Stimulated activated CD8-positive, alpha-beta memory T cell treated with anti-CD3 and anti-CD28 coated beads, Interleukin-12 subunit alpha, Interleukin-12 subunit beta, amount 100 ng/mL, for 24 hours (primary cell): ENCODE measurements at regions not wholly inside any gene's neighbourhood (a gene's known extent, or its start where the extent isn't known, plus 50 kb on each side); places are given as distances from the start of the nearest gene placed in this dataset.

Experiments used
- DNase-seq: peaks from one replicate; pipeline ENCODE4 v3.0.0-alpha.2; 2020; ENCODE audit errors: extremely low read depth

DNA sequence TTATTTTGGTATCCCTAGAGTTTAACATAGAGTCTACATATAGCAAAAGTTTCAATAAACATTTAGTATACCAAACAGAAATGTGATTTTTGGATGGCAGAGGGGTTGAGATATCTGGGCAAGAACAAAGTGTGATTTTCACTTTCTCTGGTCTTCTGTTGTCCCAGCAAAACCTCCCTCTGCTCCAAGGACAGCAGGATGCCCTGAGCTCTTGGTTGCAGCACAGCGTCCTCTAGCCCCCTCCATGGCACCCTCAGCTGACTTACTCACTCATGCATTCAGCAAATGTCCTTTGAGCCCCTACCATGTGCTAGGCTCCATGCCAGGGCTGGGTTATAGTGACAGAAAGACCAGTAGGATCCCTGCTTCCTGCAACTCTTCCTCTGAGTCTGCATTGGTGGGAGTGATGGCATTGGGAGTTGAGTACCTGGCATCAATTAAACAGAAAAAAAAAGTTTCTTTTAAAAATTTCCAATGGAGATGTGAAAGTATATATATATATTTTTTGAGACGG is 104.8 kb upstream of the UBL3 start:
- no peak for DNase-seq

DNA sequence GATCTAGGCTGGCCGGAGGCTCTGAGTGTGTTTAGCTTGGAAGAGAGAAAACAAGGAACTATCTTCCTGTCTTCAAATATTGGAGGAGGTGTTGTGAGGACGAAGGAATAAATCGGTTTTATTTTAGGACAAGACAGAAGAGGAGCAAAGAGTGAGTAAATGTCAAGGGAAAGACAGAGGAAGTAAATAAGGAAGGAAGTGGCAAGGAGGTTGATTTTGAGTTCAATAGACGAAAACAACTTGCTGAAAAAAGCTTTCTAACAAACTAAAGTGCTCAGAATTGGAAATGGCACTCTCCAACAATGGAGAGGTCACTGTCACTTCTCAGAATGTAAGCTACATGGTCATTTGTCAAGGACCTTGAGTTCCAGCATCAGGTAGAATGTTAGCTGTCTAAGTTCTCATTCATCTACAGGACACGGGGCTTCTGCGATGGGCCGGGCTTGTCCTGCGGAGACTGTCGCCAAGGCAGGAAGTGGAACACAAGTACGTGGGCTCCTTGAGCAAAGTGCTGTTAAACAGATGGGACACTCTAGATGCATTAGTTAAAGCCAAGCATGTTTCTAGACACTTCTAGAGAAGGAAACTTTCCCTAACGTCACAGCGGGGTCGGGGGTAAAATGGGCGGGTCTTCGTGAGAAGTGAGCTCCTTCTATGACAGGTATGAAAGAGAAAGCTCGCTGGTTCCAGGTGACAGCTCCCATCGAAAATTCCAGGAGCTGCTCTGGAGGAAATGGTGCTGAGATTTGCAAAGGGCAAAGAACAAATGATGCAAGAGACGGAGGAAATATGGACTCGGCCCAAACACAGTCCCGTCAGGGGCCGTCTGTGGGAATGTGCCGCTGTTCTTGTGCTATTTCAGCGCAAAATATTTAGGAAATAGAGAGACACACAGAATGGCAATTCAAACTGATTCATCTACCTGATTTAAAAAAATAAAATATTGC is 103.9 kb upstream of the UBL3 start:
- no peak for DNase-seq

- no peak for DNase-seq
Measured at GRCh38 chr13:29953542-29953941, 103.1 kb upstream of the UBL3 start.

- no peak for DNase-seq
Measured at GRCh38 chr13:29952245-29952644, 101.8 kb upstream of the UBL3 start.

DNA sequence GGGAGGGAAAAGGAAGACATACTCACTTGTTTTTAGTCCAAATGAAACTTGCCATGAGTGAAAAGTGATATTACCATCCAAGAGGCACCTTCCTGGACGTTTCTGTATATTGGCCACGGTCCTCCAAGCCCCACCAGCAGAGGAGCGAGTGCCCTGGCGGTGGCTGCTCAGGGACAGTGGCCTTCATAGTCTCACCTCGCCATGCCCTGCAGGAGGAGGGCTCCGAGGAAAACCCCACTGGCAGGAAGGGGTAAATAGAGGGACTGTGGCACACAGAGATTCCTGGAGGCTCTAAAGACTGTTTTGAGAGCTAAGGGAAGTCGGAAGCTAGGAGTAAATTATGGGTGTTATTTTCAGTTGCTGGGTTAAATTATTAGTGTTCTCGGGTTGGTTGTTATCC is 98.4 kb upstream of the UBL3 start:
- no peak for DNase-seq

- DNase-seq, result no peak
Measured at GRCh38 chr13:29948244-29948643, 97.8 kb upstream of the UBL3 start.

GRCh38 chr13:29947839-29948238 is 97.4 kb upstream of the UBL3 start:
- DNase-seq, result no peak

GRCh38 chr13:29946093-29946492 is 95.7 kb upstream of the UBL3 start:
- DNase-seq, result no peak

DNA sequence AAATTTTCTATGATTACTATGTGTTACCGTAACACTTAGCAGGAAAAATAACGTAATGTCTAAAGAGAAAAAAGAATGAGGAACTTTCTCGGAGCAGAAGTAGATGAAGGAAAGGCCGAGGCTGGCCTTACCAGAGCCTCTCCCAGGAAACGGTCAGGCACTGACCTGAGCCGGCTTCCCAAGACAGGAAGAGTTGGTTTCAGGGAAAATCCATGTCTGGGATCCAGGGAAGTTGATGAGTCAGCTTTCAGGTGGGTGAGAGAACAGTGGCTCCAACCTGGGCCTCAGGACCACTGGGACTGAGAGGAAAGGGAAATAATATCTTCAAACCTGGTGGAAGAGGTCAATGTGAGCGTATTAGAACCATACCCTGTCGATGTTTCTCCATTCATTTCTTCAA is 93.3 kb upstream of the UBL3 start:
- no peak for DNase-seq

GRCh38 chr13:29943273-29943672 is 92.9 kb upstream of the UBL3 start:
- no peak for DNase-seq

- no peak for DNase-seq
Measured at GRCh38 chr13:29940715-29941114, 90.3 kb upstream of the UBL3 start.

DNA sequence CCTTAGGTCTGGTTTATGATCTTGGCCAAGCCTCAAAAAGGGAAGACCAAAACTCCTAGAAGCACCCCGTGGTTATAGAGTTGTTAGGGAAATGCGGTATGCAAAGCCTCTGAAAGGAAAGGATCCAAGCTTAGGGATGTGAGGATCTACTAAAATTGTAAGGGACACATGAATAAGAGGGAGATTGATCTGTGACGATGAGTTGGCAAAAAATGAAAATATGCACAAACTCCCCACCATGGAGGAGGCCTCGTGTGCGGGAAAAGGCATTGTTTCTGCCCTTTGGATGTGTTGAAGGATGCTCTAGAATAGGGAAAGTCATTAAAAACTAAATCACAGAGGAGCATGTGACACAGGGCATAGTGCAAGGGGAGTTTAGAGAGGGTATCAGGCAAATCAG is 88.7 kb upstream of the UBL3 start:
- DNase-seq, result no peak

GRCh38 chr13:29937841-29938240 is 87.4 kb upstream of the UBL3 start:
- no peak for DNase-seq

DNA sequence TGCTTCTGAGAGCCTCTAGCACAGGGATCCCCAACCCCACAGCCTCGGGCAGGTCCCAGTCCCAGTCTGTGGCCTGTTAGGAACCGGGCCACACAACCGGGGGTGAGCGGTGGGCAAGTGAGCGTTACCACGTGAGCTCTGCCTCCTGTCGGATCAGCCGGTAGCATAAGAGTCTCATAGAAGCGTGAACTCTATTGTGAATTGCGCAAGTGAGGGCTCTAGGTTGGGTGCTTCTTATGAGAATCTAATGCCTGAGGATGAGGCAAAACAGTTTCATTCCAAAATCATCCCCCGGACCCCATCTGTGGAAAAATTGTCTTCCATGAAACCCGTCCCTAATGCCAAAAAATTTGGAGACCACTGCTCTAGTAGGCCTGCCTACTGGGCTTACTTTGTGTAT is 87.0 kb upstream of the UBL3 start:
- DNase-seq, result no peak

DNA sequence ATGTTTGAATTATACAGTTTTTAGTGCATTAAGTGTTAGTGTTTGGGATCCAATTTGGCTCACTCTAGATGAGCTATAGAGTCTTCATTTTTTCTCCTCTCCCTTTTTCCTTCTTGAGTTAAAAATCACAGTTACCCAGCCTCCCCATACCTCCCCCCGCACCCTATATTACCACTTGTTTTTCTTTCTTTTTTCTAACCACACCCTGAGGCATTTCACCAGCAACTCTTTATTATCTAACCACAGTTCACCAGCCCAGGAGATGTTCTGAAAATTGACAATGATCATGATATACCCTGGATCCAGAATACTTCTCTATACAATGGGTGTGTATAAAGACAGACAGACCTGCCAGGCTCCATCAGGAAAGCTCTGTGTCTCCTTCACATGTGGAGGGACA is 86.5 kb upstream of the UBL3 start:
- DNase-seq, result no peak

DNA sequence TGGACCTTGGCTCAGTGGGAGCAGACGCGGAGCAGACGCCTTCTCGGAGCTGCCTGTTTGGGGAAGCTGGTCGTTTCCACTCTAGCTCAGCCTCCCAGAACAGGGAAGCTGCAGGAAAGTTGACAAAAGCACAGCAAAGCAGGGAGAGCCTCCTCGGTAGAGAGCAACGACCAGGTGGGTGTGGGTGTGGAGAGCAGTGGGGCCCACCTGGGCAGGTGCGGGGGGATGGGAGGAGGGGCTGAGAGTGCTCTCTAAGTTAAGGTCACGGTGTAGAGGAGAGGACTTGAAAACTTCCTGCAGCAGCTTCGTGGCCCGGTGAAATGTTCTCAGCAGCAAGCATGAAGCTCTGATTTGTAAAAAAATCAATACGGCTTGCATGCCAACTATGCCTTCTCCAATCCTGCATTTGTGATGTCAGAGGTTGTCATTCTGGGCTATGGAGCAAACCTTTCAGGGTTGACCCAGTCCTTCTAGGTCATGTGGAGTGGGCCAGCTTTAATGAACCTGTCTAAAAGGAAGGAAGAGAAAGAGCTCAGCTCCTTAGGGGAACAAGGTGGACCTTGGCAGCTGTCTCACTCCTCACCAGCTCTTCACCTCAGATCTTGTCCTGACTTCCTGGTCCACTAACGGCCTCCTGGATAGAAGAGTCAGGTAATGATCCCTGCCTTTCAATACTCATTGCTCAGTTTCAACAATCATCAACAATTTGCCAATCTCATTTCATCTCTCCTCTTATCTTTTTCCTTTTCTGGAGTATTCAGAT is 85.8 kb upstream of the UBL3 start:
- no peak for DNase-seq

GRCh38 chr13:29935309-29935981 is 85.0 kb upstream of the UBL3 start:
- peak; percentile 31 for DNase-seq

GRCh38 chr13:29934531-29935308 is 84.3 kb upstream of the UBL3 start:
- no peak for DNase-seq

GRCh38 chr13:29933401-29933800 is 83.0 kb upstream of the UBL3 start:
- no peak for DNase-seq

- DNase-seq, result no peak
Measured at GRCh38 chr13:29931696-29932095, 81.3 kb upstream of the UBL3 start.

DNA sequence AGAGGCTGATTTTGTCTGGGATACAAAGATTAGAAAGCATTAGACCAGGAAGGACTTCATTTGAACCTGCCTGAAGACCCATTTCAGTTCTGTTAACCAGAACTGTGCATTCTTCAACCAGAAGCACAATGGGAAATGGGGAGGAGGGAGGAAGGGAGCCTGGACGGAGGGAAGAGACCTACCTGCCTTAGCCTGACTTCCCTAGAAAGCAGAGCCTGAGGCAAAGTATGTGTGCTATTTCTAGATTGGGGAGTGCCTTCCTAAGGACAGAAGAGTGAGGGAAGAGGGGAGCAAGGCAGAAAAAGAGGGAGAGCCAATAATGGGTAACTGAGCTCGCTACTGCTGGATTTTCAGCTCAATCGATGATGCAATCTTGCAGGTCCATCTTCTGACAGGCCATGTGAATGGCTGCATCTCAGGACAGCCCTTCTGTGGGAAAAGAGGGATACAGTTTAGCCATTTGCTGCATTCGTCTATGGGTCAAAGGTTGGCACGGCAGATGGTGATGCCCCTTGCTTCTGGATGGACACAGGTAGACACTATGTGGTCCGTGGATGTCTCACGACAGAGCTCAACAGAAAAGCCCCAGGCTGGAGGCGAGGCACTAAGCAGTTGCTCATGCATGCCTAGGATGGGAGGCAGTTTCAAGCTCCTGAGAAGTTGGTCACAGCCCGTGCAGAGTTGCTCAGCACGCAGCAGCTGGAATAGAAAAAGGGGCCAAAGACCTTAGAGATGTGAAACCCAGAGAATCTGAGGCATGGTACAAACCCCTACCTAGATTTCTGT is 78.8 kb upstream of the UBL3 start:
- no peak for DNase-seq
